ENCODE measurements at regions not wholly inside any gene's neighbourhood (a gene's known extent, or its start where the extent isn't known, plus 50 kb on each side); places are given as distances from the start of the nearest gene placed in this dataset.

DNA sequence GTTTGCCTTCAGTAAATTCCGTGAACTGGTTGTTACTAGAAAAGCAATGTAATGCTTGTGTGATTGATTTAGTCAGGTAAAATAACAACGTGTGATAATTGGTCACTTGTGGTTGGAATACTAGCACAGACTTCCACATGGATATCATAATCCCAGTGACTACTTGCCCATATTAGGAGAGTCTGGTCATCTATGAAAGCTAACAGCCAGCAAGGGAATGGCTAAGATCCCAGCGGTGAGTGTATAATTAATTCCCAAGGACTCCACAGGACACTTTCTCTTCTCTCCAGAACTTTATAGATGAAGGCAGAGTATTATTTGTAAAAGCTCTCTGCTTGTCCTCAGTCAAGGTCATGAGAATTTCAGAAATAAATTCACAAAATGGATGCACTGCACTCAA lies 662.6 kb upstream of the TEX47 start:
- TF ChIP-seq, protein P1, sequence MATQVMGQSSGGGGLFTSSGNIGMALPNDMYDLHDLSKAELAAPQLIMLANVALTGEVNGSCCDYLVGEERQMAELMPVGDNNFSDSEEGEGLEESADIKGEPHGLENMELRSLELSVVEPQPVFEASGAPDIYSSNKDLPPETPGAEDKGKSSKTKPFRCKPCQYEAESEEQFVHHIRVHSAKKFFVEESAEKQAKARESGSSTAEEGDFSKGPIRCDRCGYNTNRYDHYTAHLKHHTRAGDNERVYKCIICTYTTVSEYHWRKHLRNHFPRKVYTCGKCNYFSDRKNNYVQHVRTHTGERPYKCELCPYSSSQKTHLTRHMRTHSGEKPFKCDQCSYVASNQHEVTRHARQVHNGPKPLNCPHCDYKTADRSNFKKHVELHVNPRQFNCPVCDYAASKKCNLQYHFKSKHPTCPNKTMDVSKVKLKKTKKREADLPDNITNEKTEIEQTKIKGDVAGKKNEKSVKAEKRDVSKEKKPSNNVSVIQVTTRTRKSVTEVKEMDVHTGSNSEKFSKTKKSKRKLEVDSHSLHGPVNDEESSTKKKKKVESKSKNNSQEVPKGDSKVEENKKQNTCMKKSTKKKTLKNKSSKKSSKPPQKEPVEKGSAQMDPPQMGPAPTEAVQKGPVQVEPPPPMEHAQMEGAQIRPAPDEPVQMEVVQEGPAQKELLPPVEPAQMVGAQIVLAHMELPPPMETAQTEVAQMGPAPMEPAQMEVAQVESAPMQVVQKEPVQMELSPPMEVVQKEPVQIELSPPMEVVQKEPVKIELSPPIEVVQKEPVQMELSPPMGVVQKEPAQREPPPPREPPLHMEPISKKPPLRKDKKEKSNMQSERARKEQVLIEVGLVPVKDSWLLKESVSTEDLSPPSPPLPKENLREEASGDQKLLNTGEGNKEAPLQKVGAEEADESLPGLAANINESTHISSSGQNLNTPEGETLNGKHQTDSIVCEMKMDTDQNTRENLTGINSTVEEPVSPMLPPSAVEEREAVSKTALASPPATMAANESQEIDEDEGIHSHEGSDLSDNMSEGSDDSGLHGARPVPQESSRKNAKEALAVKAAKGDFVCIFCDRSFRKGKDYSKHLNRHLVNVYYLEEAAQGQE (IDR thresholded peaks at IDR 0.05; ENCODE audit: insufficient replicate concordance, low read depth): no peak
- TF ChIP-seq, protein P2, sequence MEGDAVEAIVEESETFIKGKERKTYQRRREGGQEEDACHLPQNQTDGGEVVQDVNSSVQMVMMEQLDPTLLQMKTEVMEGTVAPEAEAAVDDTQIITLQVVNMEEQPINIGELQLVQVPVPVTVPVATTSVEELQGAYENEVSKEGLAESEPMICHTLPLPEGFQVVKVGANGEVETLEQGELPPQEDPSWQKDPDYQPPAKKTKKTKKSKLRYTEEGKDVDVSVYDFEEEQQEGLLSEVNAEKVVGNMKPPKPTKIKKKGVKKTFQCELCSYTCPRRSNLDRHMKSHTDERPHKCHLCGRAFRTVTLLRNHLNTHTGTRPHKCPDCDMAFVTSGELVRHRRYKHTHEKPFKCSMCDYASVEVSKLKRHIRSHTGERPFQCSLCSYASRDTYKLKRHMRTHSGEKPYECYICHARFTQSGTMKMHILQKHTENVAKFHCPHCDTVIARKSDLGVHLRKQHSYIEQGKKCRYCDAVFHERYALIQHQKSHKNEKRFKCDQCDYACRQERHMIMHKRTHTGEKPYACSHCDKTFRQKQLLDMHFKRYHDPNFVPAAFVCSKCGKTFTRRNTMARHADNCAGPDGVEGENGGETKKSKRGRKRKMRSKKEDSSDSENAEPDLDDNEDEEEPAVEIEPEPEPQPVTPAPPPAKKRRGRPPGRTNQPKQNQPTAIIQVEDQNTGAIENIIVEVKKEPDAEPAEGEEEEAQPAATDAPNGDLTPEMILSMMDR (IDR thresholded peaks at IDR 0.05; ENCODE audit: insufficient read depth, low read length): no peak
- no peak for TF ChIP-seq GABPA (IDR thresholded peaks at IDR 0.05; ENCODE audit: low read depth)
- TF ChIP-seq POLR2AphosphoS5 (IDR thresholded peaks at IDR 0.05; ENCODE audit: low read depth): no peak
- TF ChIP-seq SPI1 (IDR thresholded peaks at IDR 0.05; ENCODE audit: borderline replicate concordance, low read depth): no peak
- Histone ChIP-seq H3K27me3 (ENCODE audit: insufficient read depth, poor library complexity, severe bottlenecking) (no peaks in the 10 kb centered on the region), H3K4me3 (replicated peaks; ENCODE audit: insufficient read depth, low read length) (no peak overlapping the region), H3K27ac (replicated peaks) (no peak overlapping the region)
- DNase-seq (ENCODE audit: low read depth in 1 of 2, low spot score in 1 of 2): no peak

DNA sequence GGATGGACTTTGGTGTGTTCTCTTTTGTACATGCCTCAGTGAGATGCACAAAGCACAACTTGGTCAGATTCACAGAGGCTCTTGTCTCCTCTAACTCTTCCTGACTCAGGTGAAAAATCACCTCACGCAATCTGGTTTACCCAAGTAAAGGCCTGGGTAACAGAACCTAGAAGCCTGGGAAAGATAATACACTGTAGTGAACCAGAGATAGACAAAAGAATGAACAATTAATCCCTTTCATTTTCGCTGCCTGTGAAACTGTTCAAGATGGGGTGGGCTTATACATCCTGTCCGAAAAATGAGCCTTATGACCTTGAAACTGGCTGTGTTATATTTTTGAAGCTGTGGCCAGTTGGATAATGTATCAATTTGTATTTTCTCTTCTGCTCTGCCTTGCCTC lies 678.9 kb upstream of the TEX47 start:
- TF ChIP-seq SPI1 (IDR thresholded peaks at IDR 0.05; ENCODE audit: borderline replicate concordance, low read depth) (no peak), GABPA (IDR thresholded peaks at IDR 0.05; ENCODE audit: low read depth) (no peak), POLR2AphosphoS5 (IDR thresholded peaks at IDR 0.05; ENCODE audit: low read depth) (no peak)
- TF ChIP-seq, protein P2 (IDR thresholded peaks at IDR 0.05; ENCODE audit: insufficient read depth, low read length): no peak
- TF ChIP-seq, protein P1 (IDR thresholded peaks at IDR 0.05; ENCODE audit: insufficient replicate concordance, low read depth): no peak
- no peak for DNase-seq (ENCODE audit: low read depth in 1 of 2, low spot score in 1 of 2)
- H3K4me3 ChIP-seq (replicated peaks; ENCODE audit: insufficient read depth, low read length): no peak overlapping the region
- H3K27me3 ChIP-seq (ENCODE audit: insufficient read depth, poor library complexity, severe bottlenecking): no peaks in the 10 kb centered on the region
- H3K27ac ChIP-seq (replicated peaks): no peak overlapping the region

DNA sequence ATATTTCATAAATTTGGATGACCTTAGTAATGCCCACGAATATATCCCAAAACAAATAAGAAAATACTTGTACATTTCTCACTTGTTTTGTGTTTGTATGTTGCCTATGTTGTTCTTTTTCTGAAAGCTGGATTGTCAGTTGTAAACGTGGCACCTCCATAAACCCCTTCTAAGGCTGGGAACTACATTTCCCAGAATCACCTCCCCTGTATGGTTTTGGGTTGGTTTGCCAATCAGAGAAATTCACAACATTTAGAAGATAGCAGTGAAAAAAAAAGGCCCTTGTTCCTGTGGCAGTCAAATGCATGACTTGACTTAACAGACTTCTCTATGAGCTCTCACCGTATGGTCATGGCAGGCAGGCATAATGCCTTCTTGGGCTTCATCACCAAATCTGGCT lies 676.3 kb upstream of the STEAP1 start:
- Histone ChIP-seq H3K4me3 (replicated peaks; ENCODE audit: insufficient read depth, low read length) (no peak overlapping the region), H3K27me3 (ENCODE audit: insufficient read depth, poor library complexity, severe bottlenecking) (no peaks in the 10 kb centered on the region), H3K27ac (replicated peaks) (no peak overlapping the region)
- TF ChIP-seq, protein P1 (IDR thresholded peaks at IDR 0.05; ENCODE audit: insufficient replicate concordance, low read depth): no peak
- TF ChIP-seq GABPA (IDR thresholded peaks at IDR 0.05; ENCODE audit: low read depth) (no peak), SPI1 (IDR thresholded peaks at IDR 0.05; ENCODE audit: borderline replicate concordance, low read depth) (no peak), POLR2AphosphoS5 (IDR thresholded peaks at IDR 0.05; ENCODE audit: low read depth) (no peak)
- TF ChIP-seq, protein P2 (IDR thresholded peaks at IDR 0.05; ENCODE audit: insufficient read depth, low read length): no peak
- DNase-seq (ENCODE audit: low read depth in 1 of 2, low spot score in 1 of 2): no peak
